T-helper 1 cell treated with Interleukin-12 subunit alpha and Interleukin-12 subunit beta and Interleukin-4 antibody, amounts not matched to agents 30 μg/mL and 1 μg/mL, for 36 hours (primary cell): ENCODE measurements at regions not wholly inside any gene's neighbourhood (a gene's known extent, or its start where the extent isn't known, plus 50 kb on each side); places are given as distances from the start of the nearest gene placed in this dataset.

ENCODE experiments used
- H3K27ac Mint-ChIP-seq: one replicate; pipeline ENCODE4 v1.8.0; 2021; ENCODE audit warnings: mild to moderate bottlenecking, mixed read lengths
- H3K27me3 Mint-ChIP-seq: one replicate; pipeline ENCODE4 v1.8.0; 2021; ENCODE audit warnings: low read depth, mixed read lengths
- H3K36me3 Mint-ChIP-seq: one replicate; pipeline ENCODE4 v1.8.0; 2021; ENCODE audit warnings: low read depth, mixed read lengths
- H3K4me1 Mint-ChIP-seq: one replicate; pipeline ENCODE4 v1.8.0; 2021; ENCODE audit warnings: low read depth, mixed read lengths
- H3K4me3 Mint-ChIP-seq: one replicate; pipeline ENCODE4 v1.8.0; 2021; ENCODE audit warnings: mild to moderate bottlenecking, moderate library complexity, mixed read lengths
- H3K9me3 Mint-ChIP-seq: one replicate; pipeline ENCODE4 v1.8.0; 2021; ENCODE audit warnings: mixed read lengths

- no peaks in the 10 kb centered on the region for H3K36me3 Mint-ChIP-seq
- peaks cover 32% of the 10 kb centered on the region for H3K4me1 Mint-ChIP-seq
- H3K4me3 Mint-ChIP-seq, result peak overlapping the region; percentile 61
- no peaks in the 10 kb centered on the region for H3K9me3 Mint-ChIP-seq
- no peaks in the 10 kb centered on the region for H3K27me3 Mint-ChIP-seq
- H3K27ac Mint-ChIP-seq, result peak overlapping the region; percentile 70
These were observed 206.5 kb upstream of the STK26 start for GRCh38 chrX:131816551-131817136.

DNA sequence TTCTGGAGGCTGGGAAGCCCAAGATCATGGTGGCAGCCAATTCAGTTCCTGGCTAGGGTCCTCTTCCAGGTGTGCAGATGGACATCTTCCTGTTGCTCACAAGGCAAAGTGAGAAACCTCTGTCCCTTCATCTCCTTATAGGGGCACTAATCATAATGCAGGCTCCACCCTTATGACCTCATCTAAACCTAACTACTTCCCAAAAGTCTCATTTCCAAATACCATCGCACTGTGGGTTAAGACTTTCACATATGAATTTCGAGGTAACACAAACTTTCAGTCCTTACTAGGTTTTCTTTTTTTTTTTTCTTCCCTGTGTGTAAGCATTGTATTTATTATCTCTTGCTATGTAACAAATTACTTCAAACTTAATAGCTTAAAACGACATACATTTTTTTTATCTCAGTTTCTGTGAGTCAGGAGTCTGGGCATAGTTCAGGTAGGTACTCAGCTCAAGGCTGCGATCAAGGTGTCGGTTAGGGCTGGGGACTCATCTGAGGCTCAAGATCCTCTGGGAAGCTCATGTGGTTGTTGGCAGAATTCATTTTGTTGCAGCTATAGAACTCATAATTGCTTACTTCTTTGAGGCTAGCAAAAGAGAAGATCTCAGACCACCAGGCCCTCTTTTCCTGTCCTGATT is 204.7 kb upstream of the STK26 start:
- H3K27ac Mint-ChIP-seq, result peak overlapping the region; percentile 65
- no peaks in the 10 kb centered on the region for H3K9me3 Mint-ChIP-seq
- no peaks in the 10 kb centered on the region for H3K27me3 Mint-ChIP-seq
- peaks cover 4% of the 10 kb centered on the region for H3K36me3 Mint-ChIP-seq
- no peak overlapping the region for H3K4me3 Mint-ChIP-seq
- H3K4me1 Mint-ChIP-seq, result peaks cover 33% of the 10 kb centered on the region

- H3K9me3 Mint-ChIP-seq, result no peaks in the 10 kb centered on the region
- H3K27me3 Mint-ChIP-seq, result no peaks in the 10 kb centered on the region
- H3K4me3 Mint-ChIP-seq, result no peak overlapping the region
- no peak overlapping the region for H3K27ac Mint-ChIP-seq
- H3K36me3 Mint-ChIP-seq, result peaks cover 7% of the 10 kb centered on the region
- peaks cover 24% of the 10 kb centered on the region for H3K4me1 Mint-ChIP-seq
These were observed 201.0 kb upstream of the STK26 start for GRCh38 chrX:131821945-131822622.

- peaks cover 7% of the 10 kb centered on the region for H3K36me3 Mint-ChIP-seq
- no peaks in the 10 kb centered on the region for H3K9me3 Mint-ChIP-seq
- H3K4me1 Mint-ChIP-seq, result peaks cover 28% of the 10 kb centered on the region
- no peaks in the 10 kb centered on the region for H3K27me3 Mint-ChIP-seq
- H3K4me3 Mint-ChIP-seq, result no peak overlapping the region
- no peak overlapping the region for H3K27ac Mint-ChIP-seq
These were observed 196.5 kb upstream of the STK26 start for GRCh38 chrX:131826572-131826971.

GRCh38 chrX:131827935-131828334 is 195.2 kb upstream of the STK26 start:
- H3K36me3 Mint-ChIP-seq, result peaks cover 3% of the 10 kb centered on the region
- peak overlapping the region; percentile 75 for H3K27ac Mint-ChIP-seq
- no peaks in the 10 kb centered on the region for H3K9me3 Mint-ChIP-seq
- no peaks in the 10 kb centered on the region for H3K27me3 Mint-ChIP-seq
- H3K4me3 Mint-ChIP-seq, result peak overlapping the region; percentile 77
- H3K4me1 Mint-ChIP-seq, result peaks cover 26% of the 10 kb centered on the region

- Mint-ChIP-seq H3K4me1 (peaks cover 26% of the 10 kb centered on the region), H3K36me3 (peaks cover 3% of the 10 kb centered on the region), H3K27me3 (no peaks in the 10 kb centered on the region), H3K27ac (no peak overlapping the region), H3K4me3 (peak overlapping the region; percentile 42), H3K9me3 (no peaks in the 10 kb centered on the region)
These were observed 194.6 kb upstream of the STK26 start for GRCh38 chrX:131828482-131828881.

GRCh38 chrX:131830400-131831184 is 192.5 kb upstream of the STK26 start:
- Mint-ChIP-seq H3K36me3 (no peaks in the 10 kb centered on the region), H3K9me3 (no peaks in the 10 kb centered on the region), H3K4me1 (peaks cover 26% of the 10 kb centered on the region), H3K4me3 (peak overlapping the region; percentile 80), H3K27me3 (no peaks in the 10 kb centered on the region), H3K27ac (peak overlapping the region; percentile 77)

DNA sequence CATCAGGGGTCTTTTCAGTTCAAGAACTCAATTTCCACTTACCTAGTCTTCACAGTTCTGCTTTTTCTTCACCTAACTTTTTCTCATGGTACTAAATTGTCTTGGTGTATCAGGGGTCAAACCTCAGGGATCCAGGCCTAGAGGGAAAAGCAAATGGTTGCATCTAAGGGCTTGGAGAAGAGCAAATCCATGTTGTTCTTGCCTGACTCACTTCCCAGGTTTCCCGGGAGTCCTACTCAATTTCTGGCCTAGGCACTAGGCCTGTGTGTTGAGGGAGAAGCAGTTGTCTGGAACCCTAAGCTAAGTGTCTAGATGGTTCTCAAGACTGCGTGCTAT is 191.9 kb upstream of the STK26 start:
- H3K4me1 Mint-ChIP-seq, result peaks cover 25% of the 10 kb centered on the region
- H3K9me3 Mint-ChIP-seq, result no peaks in the 10 kb centered on the region
- peak overlapping the region; percentile 57 for H3K27ac Mint-ChIP-seq
- peak overlapping the region; percentile 80 for H3K4me3 Mint-ChIP-seq
- H3K27me3 Mint-ChIP-seq, result no peaks in the 10 kb centered on the region
- no peaks in the 10 kb centered on the region for H3K36me3 Mint-ChIP-seq

DNA sequence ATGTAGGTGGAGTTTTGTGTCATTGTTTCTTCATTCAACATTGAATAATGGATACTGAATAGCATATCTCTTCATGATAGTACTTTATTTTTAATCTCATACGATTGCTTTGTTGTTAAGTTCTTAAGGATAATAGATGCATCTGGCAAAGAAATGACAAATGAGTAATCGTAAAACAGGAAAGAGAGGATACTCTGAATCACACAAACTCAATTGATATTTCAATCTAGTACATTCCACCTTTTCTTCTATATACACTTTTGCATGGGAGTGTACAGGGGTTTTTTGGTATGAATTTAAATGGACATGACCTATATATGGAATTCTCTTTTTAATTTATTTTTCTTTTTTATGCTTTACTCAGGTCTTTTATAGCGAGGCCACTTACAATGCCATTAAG is 186.9 kb upstream of the STK26 start:
- H3K36me3 Mint-ChIP-seq, result no peaks in the 10 kb centered on the region
- H3K4me1 Mint-ChIP-seq, result peaks cover 10% of the 10 kb centered on the region
- H3K4me3 Mint-ChIP-seq, result no peak overlapping the region
- H3K27me3 Mint-ChIP-seq, result no peaks in the 10 kb centered on the region
- H3K27ac Mint-ChIP-seq, result no peak overlapping the region
- H3K9me3 Mint-ChIP-seq, result no peaks in the 10 kb centered on the region

DNA sequence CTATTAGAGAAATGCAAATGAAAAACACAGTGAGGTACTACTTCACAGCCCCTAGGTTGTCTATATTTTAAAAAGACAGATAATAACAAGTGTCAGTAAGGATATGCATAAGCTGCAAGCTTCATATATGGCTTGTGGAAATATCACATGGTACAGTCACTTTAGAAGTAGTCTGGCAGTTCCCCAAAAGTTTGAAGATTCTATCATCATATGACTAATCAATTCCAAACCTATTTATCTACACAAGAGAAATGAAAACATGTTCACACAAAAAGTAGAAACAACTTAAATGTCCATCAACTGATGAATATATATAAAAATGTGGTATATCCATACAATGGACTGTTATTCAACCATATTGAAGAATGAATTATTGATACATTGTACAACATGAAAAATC is 185.8 kb upstream of the STK26 start:
- Mint-ChIP-seq H3K36me3 (no peaks in the 10 kb centered on the region), H3K9me3 (no peaks in the 10 kb centered on the region), H3K27ac (no peak overlapping the region), H3K4me3 (no peak overlapping the region), H3K4me1 (peaks cover 2% of the 10 kb centered on the region), H3K27me3 (no peaks in the 10 kb centered on the region)

DNA sequence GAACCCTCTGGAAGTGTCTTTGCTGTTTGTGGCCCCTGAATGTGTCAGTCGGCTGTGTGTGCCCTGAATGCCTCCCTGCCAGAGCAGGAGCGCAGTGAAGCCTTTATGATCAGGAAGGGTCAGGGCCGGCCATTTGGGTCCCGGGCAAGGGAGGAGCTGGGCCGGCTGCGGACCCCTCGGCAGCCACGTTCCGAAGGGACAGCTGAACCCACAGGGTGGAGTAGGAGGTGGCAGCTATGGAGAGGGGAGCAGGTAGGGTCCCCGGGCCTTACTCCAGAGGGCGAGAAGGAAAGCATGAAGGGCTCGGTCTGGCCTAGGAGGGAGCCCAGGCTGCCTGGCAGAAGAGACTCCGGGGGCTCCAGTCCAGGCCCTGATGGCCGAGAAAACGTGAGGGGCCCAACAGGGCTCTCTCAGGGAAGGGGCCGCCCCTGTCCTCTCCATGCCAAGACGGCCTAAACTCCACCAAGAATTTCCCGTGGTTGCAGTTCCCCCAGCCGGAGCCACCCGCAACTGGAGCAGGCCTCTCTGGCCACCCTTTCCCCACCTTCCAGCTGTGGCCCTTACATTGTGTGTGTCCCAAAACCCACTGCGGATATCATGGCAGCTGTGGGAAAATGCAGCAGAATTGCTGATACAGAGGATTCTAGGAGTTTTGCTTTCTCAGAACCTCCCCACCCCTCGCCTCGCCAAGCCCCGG is 182.2 kb upstream of the STK26 start:
- H3K4me1 Mint-ChIP-seq, result peaks cover 2% of the 10 kb centered on the region
- no peaks in the 10 kb centered on the region for H3K9me3 Mint-ChIP-seq
- no peaks in the 10 kb centered on the region for H3K27me3 Mint-ChIP-seq
- H3K4me3 Mint-ChIP-seq, result no peak overlapping the region
- no peaks in the 10 kb centered on the region for H3K36me3 Mint-ChIP-seq
- no peak overlapping the region for H3K27ac Mint-ChIP-seq

GRCh38 chrX:131841496-131842437 is 181.3 kb upstream of the STK26 start:
- peaks cover 2% of the 10 kb centered on the region for H3K4me1 Mint-ChIP-seq
- H3K27me3 Mint-ChIP-seq, result no peaks in the 10 kb centered on the region
- no peak overlapping the region for H3K4me3 Mint-ChIP-seq
- no peaks in the 10 kb centered on the region for H3K9me3 Mint-ChIP-seq
- no peaks in the 10 kb centered on the region for H3K36me3 Mint-ChIP-seq
- no peak overlapping the region for H3K27ac Mint-ChIP-seq

GRCh38 chrX:131843987-131844386 is 179.1 kb upstream of the STK26 start:
- Mint-ChIP-seq H3K4me1 (peaks cover 2% of the 10 kb centered on the region), H3K27ac (no peak overlapping the region), H3K36me3 (no peaks in the 10 kb centered on the region), H3K27me3 (no peaks in the 10 kb centered on the region), H3K4me3 (no peak overlapping the region), H3K9me3 (no peaks in the 10 kb centered on the region)
